Trophoblast cell (in vitro differentiated cells and primary cell): ENCODE measurements at regions not wholly inside any gene's neighbourhood (a gene's known extent, or its start where the extent isn't known, plus 50 kb on each side); places are given as distances from the start of the nearest gene placed in this dataset.

Experiments
- DNase-seq, 2 donors: peaks; one replicate each; pipeline ENCODE4 v3.0.0-alpha.2; 2016
- H2AFZ ChIP-seq: 2 replicates; pipeline ENCODE4 v1.6.1; 2013; ENCODE audit warnings: low read length, moderate library complexity, mild to moderate bottlenecking; ENCODE audit not compliant: insufficient read depth, poor library complexity
- H2AK5ac ChIP-seq: 2 replicates; pipeline ENCODE4 v1.6.1; 2013; ENCODE audit warnings: mild to moderate bottlenecking, low read length
- H2BK120ac ChIP-seq: 2 replicates; pipeline ENCODE4 v1.6.1; 2013; ENCODE audit warnings: low read length, mild to moderate bottlenecking, moderate library complexity; ENCODE audit not compliant: insufficient read depth, poor library complexity
- H2BK12ac ChIP-seq: 2 replicates; pipeline ENCODE4 v1.6.1; 2013; ENCODE audit warnings: mild to moderate bottlenecking, low read length, moderate library complexity
- H2BK5ac ChIP-seq: 2 replicates; pipeline ENCODE4 v1.6.1; 2013; ENCODE audit warnings: low read length, low read depth, moderate library complexity, mild to moderate bottlenecking; ENCODE audit not compliant: poor library complexity
- H3K14ac ChIP-seq: 2 replicates; pipeline ENCODE4 v1.6.1; 2013; ENCODE audit warnings: mild to moderate bottlenecking, low read length
- H3K18ac ChIP-seq: 2 replicates; pipeline ENCODE4 v1.6.1; 2013; ENCODE audit warnings: mild to moderate bottlenecking, low read length
- H3K23ac ChIP-seq: 2 replicates; pipeline ENCODE4 v1.6.1; 2013; ENCODE audit warnings: low read length
- H3K27ac ChIP-seq: 2 replicates; pipeline ENCODE4 v1.5.1; 2013; ENCODE audit warnings: low read depth, mild to moderate bottlenecking, inconsistent platforms, low read length, moderate library complexity
- H3K27me3 ChIP-seq: 2 replicates; pipeline ENCODE4 v1.6.1; 2013; ENCODE audit warnings: inconsistent platforms, mild to moderate bottlenecking, low read length, moderate library complexity; ENCODE audit not compliant: insufficient read depth
- H3K36me3 ChIP-seq, 2 experiments: 1 replicate in 1 of 2; 2 replicates in 1 of 2; pipeline ENCODE4 v1.6.1; 2013; ENCODE audit warnings: low read length in 2 of 2, mild to moderate bottlenecking in 2 of 2, moderate library complexity in 1 of 2; ENCODE audit not compliant: insufficient read depth in 2 of 2, control insufficient read depth in 1 of 2
- H3K4ac ChIP-seq: 2 replicates; pipeline ENCODE4 v1.6.1; 2013; ENCODE audit warnings: low read depth, mild to moderate bottlenecking, low read length, moderate library complexity
- H3K4me1 ChIP-seq, 2 experiments: 1 replicate in 1 of 2; 2 replicates in 1 of 2; pipeline ENCODE4 v1.6.1; 2013; ENCODE audit warnings: low read length in 2 of 2, mild to moderate bottlenecking in 2 of 2, moderate library complexity in 1 of 2; ENCODE audit not compliant: insufficient read depth in 2 of 2, control insufficient read depth in 1 of 2
- H3K4me2 ChIP-seq: 2 replicates; pipeline ENCODE4 v1.6.1; 2013; ENCODE audit warnings: inconsistent platforms, mild to moderate bottlenecking, low read length, moderate library complexity
- H3K4me3 ChIP-seq: 2 replicates; pipeline ENCODE4 v1.5.1; 2013; ENCODE audit warnings: mild to moderate bottlenecking, low read depth, low read length, inconsistent platforms
- H3K79me1 ChIP-seq: one replicate; pipeline ENCODE4 v1.6.1; 2013; ENCODE audit warnings: low read length
- H3K79me2 ChIP-seq: 2 replicates; pipeline ENCODE4 v1.6.1; 2013; ENCODE audit warnings: low read length, mild to moderate bottlenecking; ENCODE audit not compliant: control insufficient read depth, insufficient read depth, poor library complexity
- H3K9ac ChIP-seq: 2 replicates; pipeline ENCODE4 v1.6.1; 2013; ENCODE audit warnings: mild to moderate bottlenecking, low read length
- H3K9me3 ChIP-seq: 2 replicates; pipeline ENCODE4 v1.6.1; 2013; ENCODE audit warnings: low read depth, mild to moderate bottlenecking, control low read depth, inconsistent platforms, low read length; ENCODE audit not compliant: insufficient read depth
- H4K12ac ChIP-seq: 2 replicates; pipeline ENCODE4 v1.6.1; 2013; ENCODE audit warnings: low read depth, mild to moderate bottlenecking, low read length, moderate library complexity
- H4K8ac ChIP-seq: 2 replicates; pipeline ENCODE4 v1.6.1; 2013; ENCODE audit warnings: low read depth, mild to moderate bottlenecking, low read length, moderate library complexity
- H4K91ac ChIP-seq: one replicate; pipeline ENCODE4 v1.6.1; 2013; ENCODE audit warnings: low read depth, mild to moderate bottlenecking, low read length, moderate library complexity
- WGBS: extraction: QIAGEN DNeasy Blood & Tissue Kit; methylation state at CpG from one replicate; pipeline ENCODE4 v1.1.7; 2013; ENCODE audit warnings: missing lambda C conversion rate; ENCODE audit not compliant: insufficient read length, insufficient coverage; ENCODE audit errors: extremely low coverage; 5-methylcytosine and 5-hydroxymethylcytosine counted together

DNA sequence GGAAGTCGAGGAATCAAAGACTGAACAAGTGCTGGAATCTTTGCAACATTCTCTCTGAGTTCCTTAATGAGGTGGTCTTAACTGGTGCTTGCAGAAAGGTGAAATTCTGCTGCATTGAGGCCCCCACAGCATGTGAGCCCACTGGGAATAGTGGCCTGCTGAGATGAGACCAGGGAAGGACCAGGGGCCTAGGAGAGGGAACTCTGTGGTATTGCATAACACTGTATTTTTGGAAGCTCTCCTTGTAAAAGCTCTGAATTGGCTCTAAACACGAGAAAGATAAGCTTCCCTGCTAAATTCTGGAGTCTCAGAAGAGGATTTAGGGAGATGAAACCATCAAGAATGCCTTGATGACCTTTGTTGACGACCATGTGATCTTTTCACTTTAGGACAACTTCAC, 100.4 kb upstream of the TSC22D1 start:
- Histone ChIP-seq H3K4me1 (no peaks in the 10 kb centered on the region), H3K36me3 (no peaks in the 10 kb centered on the region), H3K27me3 (no peaks in the 10 kb centered on the region), H3K4ac (no peak overlapping the region), H4K12ac (no peak overlapping the region), H3K9ac (no peak overlapping the region), H2BK5ac (no peak overlapping the region), H3K79me1 (no peaks in the 10 kb centered on the region), H4K91ac (no peak overlapping the region), H3K18ac (no peak overlapping the region), H2BK12ac (no peak overlapping the region), H3K4me3 (no peak overlapping the region), H3K23ac (no peak overlapping the region), H2BK120ac (no peak overlapping the region), H3K14ac (no peak overlapping the region), H2AFZ (no peak overlapping the region), H3K9me3 (no peaks in the 10 kb centered on the region), H3K4me2 (no peak overlapping the region), H2AK5ac (no peak overlapping the region), H4K8ac (no peak overlapping the region), H3K79me2 (no peaks in the 10 kb centered on the region), H3K27ac (no peak overlapping the region)
- WGBS: no CpG with 5 or more reads among the region's 3 CpGs
- DNase-seq: no peak

DNA sequence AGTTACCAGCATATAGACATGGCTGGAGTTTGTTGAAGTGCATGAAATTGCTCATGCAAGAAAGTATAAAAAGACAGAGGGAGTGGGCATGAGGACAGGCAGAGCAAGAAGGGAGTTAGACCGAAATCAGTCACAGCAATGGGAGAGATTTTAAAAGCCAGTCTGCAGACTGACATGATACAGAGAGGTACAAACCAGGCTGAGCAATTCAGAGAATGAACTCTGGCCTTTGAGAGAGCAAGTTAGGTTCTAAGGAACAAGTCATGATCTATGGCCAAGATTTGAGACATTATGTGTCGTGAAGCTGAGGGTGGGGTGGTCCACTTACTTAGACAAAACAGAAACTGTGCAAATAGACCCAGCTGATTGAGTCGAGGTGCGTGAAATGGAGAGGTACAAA, 93.4 kb upstream of the TSC22D1 start:
- H3K18ac ChIP-seq: no peak overlapping the region
- no peak overlapping the region for H3K14ac ChIP-seq
- no peak overlapping the region for H4K91ac ChIP-seq
- no peak overlapping the region for H2AK5ac ChIP-seq
- H3K36me3 ChIP-seq: no peaks in the 10 kb centered on the region
- H3K23ac ChIP-seq: no peak overlapping the region
- H3K27ac ChIP-seq: no peak overlapping the region
- no peak overlapping the region for H4K8ac ChIP-seq
- no peaks in the 10 kb centered on the region for H3K79me1 ChIP-seq
- no peak overlapping the region for H2BK5ac ChIP-seq
- no peaks in the 10 kb centered on the region for H3K79me2 ChIP-seq
- peaks cover 1% of the 10 kb centered on the region for H3K9me3 ChIP-seq
- H4K12ac ChIP-seq: no peak overlapping the region
- H2BK120ac ChIP-seq: no peak overlapping the region
- WGBS: no CpG with 5 or more reads among the region's 4 CpGs
- H3K4me3 ChIP-seq: no peak overlapping the region
- H2BK12ac ChIP-seq: no peak overlapping the region
- no peak for DNase-seq
- H3K4ac ChIP-seq: no peak overlapping the region
- H3K27me3 ChIP-seq: no peaks in the 10 kb centered on the region
- H3K9ac ChIP-seq: no peak overlapping the region
- H3K4me2 ChIP-seq: no peak overlapping the region
- no peak overlapping the region for H2AFZ ChIP-seq
- H3K4me1 ChIP-seq: no peaks in the 10 kb centered on the region

DNA sequence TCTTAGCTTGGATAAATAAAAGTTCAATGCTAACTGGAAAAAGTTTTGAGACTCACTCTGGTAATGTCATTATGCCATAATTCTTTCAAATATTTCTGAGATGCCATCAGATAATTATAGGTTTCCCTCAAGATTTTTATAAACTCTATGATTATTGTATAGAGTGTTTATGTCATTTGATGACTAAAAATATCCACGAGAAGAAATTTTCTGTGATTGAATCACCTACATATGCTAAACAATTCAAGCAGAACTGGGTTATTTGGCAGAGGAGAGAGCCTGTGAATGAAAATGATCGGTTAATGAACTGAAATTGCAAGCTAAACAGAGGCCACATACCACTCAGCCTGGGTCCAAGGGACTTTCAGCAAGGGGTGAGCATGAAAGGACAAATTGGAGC, 92.6 kb upstream of the TSC22D1 start:
- Histone ChIP-seq H2BK5ac (no peak overlapping the region), H3K23ac (no peak overlapping the region), H4K8ac (no peak overlapping the region), H2BK12ac (no peak overlapping the region), H3K4me2 (no peak overlapping the region), H3K27me3 (no peaks in the 10 kb centered on the region), H2AFZ (no peak overlapping the region), H2BK120ac (no peak overlapping the region), H4K91ac (no peak overlapping the region), H3K14ac (no peak overlapping the region), H3K27ac (no peak overlapping the region), H3K4me3 (no peak overlapping the region), H4K12ac (no peak overlapping the region), H3K79me2 (no peaks in the 10 kb centered on the region), H2AK5ac (no peak overlapping the region), H3K36me3 (no peaks in the 10 kb centered on the region), H3K9ac (no peak overlapping the region), H3K4me1 (no peaks in the 10 kb centered on the region), H3K18ac (no peak overlapping the region), H3K79me1 (no peaks in the 10 kb centered on the region), H3K9me3 (peaks cover 1% of the 10 kb centered on the region), H3K4ac (no peak overlapping the region)
- WGBS: no CpG with 5 or more reads among the region's 2 CpGs
- DNase-seq: no peak

DNA sequence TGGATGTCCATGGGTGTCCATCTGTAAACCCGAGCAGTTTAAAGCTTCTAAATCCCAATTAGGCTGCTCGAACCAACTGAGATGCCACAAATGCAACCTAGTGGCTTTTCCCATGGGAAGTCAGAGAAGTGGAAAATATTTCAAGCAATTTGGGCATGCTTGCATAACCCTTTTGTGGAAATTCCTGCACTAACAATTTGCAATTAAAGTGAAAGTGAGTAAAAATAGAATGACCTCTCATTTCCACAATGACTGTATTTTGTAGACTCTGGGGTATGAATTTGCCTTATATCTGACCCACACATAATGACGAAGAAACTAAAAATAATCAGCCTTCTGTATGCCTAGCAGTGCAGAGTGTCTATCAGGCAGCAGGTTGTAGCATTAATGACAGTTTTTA, 91.8 kb upstream of the TSC22D1 start:
- Histone ChIP-seq H3K27ac (no peak overlapping the region), H2BK120ac (no peak overlapping the region), H2BK12ac (no peak overlapping the region), H3K23ac (no peak overlapping the region), H3K4me2 (no peak overlapping the region), H3K18ac (no peak overlapping the region), H3K9me3 (peaks cover 1% of the 10 kb centered on the region), H3K4ac (no peak overlapping the region), H3K4me3 (no peak overlapping the region), H4K8ac (no peak overlapping the region), H2BK5ac (no peak overlapping the region), H2AK5ac (no peak overlapping the region), H3K79me2 (no peaks in the 10 kb centered on the region), H4K12ac (no peak overlapping the region), H3K36me3 (no peaks in the 10 kb centered on the region), H3K9ac (no peak overlapping the region), H3K4me1 (no peaks in the 10 kb centered on the region), H3K79me1 (no peaks in the 10 kb centered on the region), H3K27me3 (no peaks in the 10 kb centered on the region), H3K14ac (no peak overlapping the region), H4K91ac (no peak overlapping the region), H2AFZ (no peak overlapping the region)
- peak in 1 of 2 donors; percentile 12 for DNase-seq
- no CpG with 5 or more reads among the region's 3 CpGs for WGBS
